ENCODE measurements at regions not wholly inside any gene's neighbourhood (a gene's known extent, or its start where the extent isn't known, plus 50 kb on each side); places are given as distances from the start of the nearest gene placed in this dataset.
"Not testable (repeated sequence)": the region's sequence is repeated elsewhere in the genome, so short reads cannot be mapped to it uniquely, and the experiment has no call there.

- H3K4me2 ChIP-seq (ENCODE audit: insufficient read depth, low read length, poor library complexity, severe bottlenecking): no peak overlapping the region
- peak overlapping the region; percentile 33 for H3K18ac ChIP-seq (ENCODE audit: low read length)
- H2AK5ac ChIP-seq (ENCODE audit: low read depth, low read length): no peak overlapping the region
- no peak overlapping the region for H2BK12ac ChIP-seq (ENCODE audit: low read length)
- no peak overlapping the region for H3K14ac ChIP-seq (ENCODE audit: low read length)
- no peak overlapping the region for H3K4me3 ChIP-seq (ENCODE audit: low read length in 2 of 2)
- H3K4ac ChIP-seq (ENCODE audit: low read length): no peak overlapping the region
- H3K9me3 ChIP-seq (replicated peaks in 1 of 2; ENCODE audit: control insufficient read depth in 2 of 2, insufficient read depth in 1 of 2, low read depth in 1 of 2, low read length in 2 of 2): no peaks in the 10 kb centered on the region
- H3K79me1 ChIP-seq (ENCODE audit: low read depth, low read length): no peaks in the 10 kb centered on the region
- H3K27ac ChIP-seq (replicated peaks; ENCODE audit: low read length): no peak overlapping the region
- no peak overlapping the region for H2AFZ ChIP-seq (ENCODE audit: low read length)
- no peak overlapping the region for H2BK15ac ChIP-seq (ENCODE audit: low read length)
- peaks cover 0 to 2% of the 10 kb centered on the region in 2 donors for H3K4me1 ChIP-seq (ENCODE audit: control insufficient read depth in 2 of 2, insufficient read depth in 1 of 2, low read depth in 1 of 2, low read length in 2 of 2)
- no peak for DNase-seq (ENCODE audit: low spot score)
- no peak overlapping the region for H4K8ac ChIP-seq (ENCODE audit: low read depth, low read length)
- H2BK5ac ChIP-seq (ENCODE audit: low read length): no peak overlapping the region
- H3K23ac ChIP-seq (ENCODE audit: low read depth, low read length, poor library complexity): no peak overlapping the region
- H3K27me3 ChIP-seq (ENCODE audit: control insufficient read depth in 3 of 3, insufficient read depth in 3 of 3, low read depth in 1 of 3, low read length in 3 of 3): no peaks in the 10 kb centered on the region
- no peak overlapping the region for H3K9ac ChIP-seq (ENCODE audit: low read depth, low read length, poor library complexity)
- no peak overlapping the region for H2BK120ac ChIP-seq (ENCODE audit: low read depth, low read length)
- no peak overlapping the region for H4K91ac ChIP-seq (ENCODE audit: low read depth, low read length, poor library complexity)
- no CpG with 5 or more reads among the region's 8 CpGs for WGBS, 2 donors (ENCODE audit: extremely low coverage in 2 of 2, insufficient read length in 2 of 2, insufficient replicate concordance in 1 of 2)
- H3K36me3 ChIP-seq (replicated peaks in 1 of 2; ENCODE audit: control insufficient read depth in 2 of 2, insufficient read depth in 2 of 2, low read length in 2 of 2): no peaks in the 10 kb centered on the region
Observed at GRCh38 chr16:88128556-88128955, 177.3 kb downstream of the BANP start.

GRCh38 chr16:88129133-88129532 is 177.9 kb downstream of the BANP start:
- not testable (repeated sequence) for H3K23ac ChIP-seq (ENCODE audit: low read depth, low read length, poor library complexity); H4K8ac ChIP-seq (ENCODE audit: low read depth, low read length); H2BK5ac ChIP-seq (ENCODE audit: low read length); H2BK15ac ChIP-seq (ENCODE audit: low read length); H3K9ac ChIP-seq (ENCODE audit: low read depth, low read length, poor library complexity); H3K79me1 ChIP-seq (ENCODE audit: low read depth, low read length); H3K9me3 ChIP-seq (replicated peaks in 1 of 2; ENCODE audit: control insufficient read depth in 2 of 2, insufficient read depth in 1 of 2, low read depth in 1 of 2, low read length in 2 of 2); H2AFZ ChIP-seq (ENCODE audit: low read length); H4K91ac ChIP-seq (ENCODE audit: low read depth, low read length, poor library complexity); H3K4me1 ChIP-seq (ENCODE audit: control insufficient read depth in 2 of 2, insufficient read depth in 1 of 2, low read depth in 1 of 2, low read length in 2 of 2); H3K27ac ChIP-seq (replicated peaks; ENCODE audit: low read length); H2BK120ac ChIP-seq (ENCODE audit: low read depth, low read length); H2BK12ac ChIP-seq (ENCODE audit: low read length); H3K4me2 ChIP-seq (ENCODE audit: insufficient read depth, low read length, poor library complexity, severe bottlenecking); H2AK5ac ChIP-seq (ENCODE audit: low read depth, low read length); H3K4ac ChIP-seq (ENCODE audit: low read length); H3K27me3 ChIP-seq (ENCODE audit: control insufficient read depth in 3 of 3, insufficient read depth in 3 of 3, low read depth in 1 of 3, low read length in 3 of 3); H3K14ac ChIP-seq (ENCODE audit: low read length); H3K18ac ChIP-seq (ENCODE audit: low read length); H3K36me3 ChIP-seq (replicated peaks in 1 of 2; ENCODE audit: control insufficient read depth in 2 of 2, insufficient read depth in 2 of 2, low read length in 2 of 2); DNase-seq (ENCODE audit: low spot score); H3K4me3 ChIP-seq (ENCODE audit: low read length in 2 of 2)
- no CpG with 5 or more reads among the region's 13 CpGs for WGBS, 2 donors (ENCODE audit: extremely low coverage in 2 of 2, insufficient read length in 2 of 2, insufficient replicate concordance in 1 of 2)

GRCh38 chr16:88130016-88130415 is 178.8 kb downstream of the BANP start:
- H2BK120ac ChIP-seq (ENCODE audit: low read depth, low read length): no peak overlapping the region
- no peak overlapping the region for H2AK5ac ChIP-seq (ENCODE audit: low read depth, low read length)
- H4K8ac ChIP-seq (ENCODE audit: low read depth, low read length): no peak overlapping the region
- no peak overlapping the region for H3K4me3 ChIP-seq (ENCODE audit: low read length in 2 of 2)
- no CpG with 5 or more reads among the region's 22 CpGs for WGBS, 2 donors (ENCODE audit: extremely low coverage in 2 of 2, insufficient read length in 2 of 2, insufficient replicate concordance in 1 of 2)
- no peak for DNase-seq (ENCODE audit: low spot score)
- no peaks in the 10 kb centered on the region for H3K36me3 ChIP-seq (replicated peaks in 1 of 2; ENCODE audit: control insufficient read depth in 2 of 2, insufficient read depth in 2 of 2, low read length in 2 of 2)
- H2AFZ ChIP-seq (ENCODE audit: low read length): no peak overlapping the region
- H3K4ac ChIP-seq (ENCODE audit: low read length): no peak overlapping the region
- no peak overlapping the region for H3K4me2 ChIP-seq (ENCODE audit: insufficient read depth, low read length, poor library complexity, severe bottlenecking)
- no peaks in the 10 kb centered on the region for H3K79me1 ChIP-seq (ENCODE audit: low read depth, low read length)
- no peak overlapping the region for H3K9ac ChIP-seq (ENCODE audit: low read depth, low read length, poor library complexity)
- H2BK12ac ChIP-seq (ENCODE audit: low read length): no peak overlapping the region
- no peaks in the 10 kb centered on the region for H3K9me3 ChIP-seq (replicated peaks in 1 of 2; ENCODE audit: control insufficient read depth in 2 of 2, insufficient read depth in 1 of 2, low read depth in 1 of 2, low read length in 2 of 2)
- H2BK15ac ChIP-seq (ENCODE audit: low read length): no peak overlapping the region
- H3K4me1 ChIP-seq (ENCODE audit: control insufficient read depth in 2 of 2, insufficient read depth in 1 of 2, low read depth in 1 of 2, low read length in 2 of 2): peaks cover 0 to 3% of the 10 kb centered on the region in 2 donors
- H3K14ac ChIP-seq (ENCODE audit: low read length): no peak overlapping the region
- H4K91ac ChIP-seq (ENCODE audit: low read depth, low read length, poor library complexity): no peak overlapping the region
- H3K23ac ChIP-seq (ENCODE audit: low read depth, low read length, poor library complexity): no peak overlapping the region
- H2BK5ac ChIP-seq (ENCODE audit: low read length): no peak overlapping the region
- H3K18ac ChIP-seq (ENCODE audit: low read length): no peak overlapping the region
- H3K27me3 ChIP-seq (ENCODE audit: control insufficient read depth in 3 of 3, insufficient read depth in 3 of 3, low read depth in 1 of 3, low read length in 3 of 3): no peaks in the 10 kb centered on the region
- H3K27ac ChIP-seq (replicated peaks; ENCODE audit: low read length): no peak overlapping the region

- no peak overlapping the region for H3K27ac ChIP-seq (replicated peaks; ENCODE audit: low read length)
- H4K8ac ChIP-seq (ENCODE audit: low read depth, low read length): no peak overlapping the region
- H3K4me3 ChIP-seq (ENCODE audit: low read length in 2 of 2): no peak overlapping the region
- H3K23ac ChIP-seq (ENCODE audit: low read depth, low read length, poor library complexity): no peak overlapping the region
- H3K4me2 ChIP-seq (ENCODE audit: insufficient read depth, low read length, poor library complexity, severe bottlenecking): no peak overlapping the region
- no peak overlapping the region for H4K91ac ChIP-seq (ENCODE audit: low read depth, low read length, poor library complexity)
- no peaks in the 10 kb centered on the region for H3K36me3 ChIP-seq (replicated peaks in 1 of 2; ENCODE audit: control insufficient read depth in 2 of 2, insufficient read depth in 2 of 2, low read length in 2 of 2)
- H3K14ac ChIP-seq (ENCODE audit: low read length): no peak overlapping the region
- H3K18ac ChIP-seq (ENCODE audit: low read length): peak overlapping the region; percentile 59
- H2BK5ac ChIP-seq (ENCODE audit: low read length): no peak overlapping the region
- H3K4me1 ChIP-seq (ENCODE audit: control insufficient read depth in 2 of 2, insufficient read depth in 1 of 2, low read depth in 1 of 2, low read length in 2 of 2): peaks cover 0 to 3% of the 10 kb centered on the region in 2 donors
- no peak overlapping the region for H2AFZ ChIP-seq (ENCODE audit: low read length)
- H3K9ac ChIP-seq (ENCODE audit: low read depth, low read length, poor library complexity): no peak overlapping the region
- peak overlapping the region; percentile 54 for H2BK15ac ChIP-seq (ENCODE audit: low read length)
- DNase-seq (ENCODE audit: low spot score): no peak
- H2BK120ac ChIP-seq (ENCODE audit: low read depth, low read length): peak overlapping the region; percentile 16
- peak overlapping the region; percentile 14 for H2BK12ac ChIP-seq (ENCODE audit: low read length)
- H2AK5ac ChIP-seq (ENCODE audit: low read depth, low read length): peak overlapping the region; percentile 74
- no CpG with 5 or more reads among the region's 36 CpGs for WGBS, 2 donors (ENCODE audit: extremely low coverage in 2 of 2, insufficient read length in 2 of 2, insufficient replicate concordance in 1 of 2)
- H3K27me3 ChIP-seq (ENCODE audit: control insufficient read depth in 3 of 3, insufficient read depth in 3 of 3, low read depth in 1 of 3, low read length in 3 of 3): no peaks in the 10 kb centered on the region
- no peak overlapping the region for H3K4ac ChIP-seq (ENCODE audit: low read length)
- H3K79me1 ChIP-seq (ENCODE audit: low read depth, low read length): no peaks in the 10 kb centered on the region
- H3K9me3 ChIP-seq (replicated peaks in 1 of 2; ENCODE audit: control insufficient read depth in 2 of 2, insufficient read depth in 1 of 2, low read depth in 1 of 2, low read length in 2 of 2): no peaks in the 10 kb centered on the region
Observed at GRCh38 chr16:88130681-88131080, 179.4 kb downstream of the BANP start.

All from neuronal stem cell (in vitro differentiated cells).